ENCODE measurements at regions not wholly inside any gene's neighbourhood (a gene's known extent, or its start where the extent isn't known, plus 50 kb on each side); places are given as distances from the start of the nearest gene placed in this dataset.

DNA sequence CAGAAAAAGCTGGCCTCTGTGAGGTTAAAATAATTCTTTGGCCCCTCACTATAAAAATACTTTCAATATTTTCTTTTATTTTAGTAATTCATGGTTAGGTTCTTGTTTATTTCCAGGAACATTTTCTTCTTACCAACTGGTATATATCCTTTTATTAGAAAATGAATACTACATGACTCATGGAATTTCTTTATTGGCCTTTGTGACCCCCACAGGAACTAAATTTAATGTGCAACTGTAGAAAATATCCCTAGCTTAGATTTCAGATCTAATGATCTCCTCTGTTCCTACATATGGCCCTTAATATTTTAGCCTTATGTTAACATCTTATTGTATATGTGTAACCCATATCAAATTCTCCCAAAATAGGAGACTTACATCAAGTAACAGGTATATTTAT, 429.9 kb downstream of the NR2F1-AS1 start:
- TF ChIP-seq, protein P1, sequence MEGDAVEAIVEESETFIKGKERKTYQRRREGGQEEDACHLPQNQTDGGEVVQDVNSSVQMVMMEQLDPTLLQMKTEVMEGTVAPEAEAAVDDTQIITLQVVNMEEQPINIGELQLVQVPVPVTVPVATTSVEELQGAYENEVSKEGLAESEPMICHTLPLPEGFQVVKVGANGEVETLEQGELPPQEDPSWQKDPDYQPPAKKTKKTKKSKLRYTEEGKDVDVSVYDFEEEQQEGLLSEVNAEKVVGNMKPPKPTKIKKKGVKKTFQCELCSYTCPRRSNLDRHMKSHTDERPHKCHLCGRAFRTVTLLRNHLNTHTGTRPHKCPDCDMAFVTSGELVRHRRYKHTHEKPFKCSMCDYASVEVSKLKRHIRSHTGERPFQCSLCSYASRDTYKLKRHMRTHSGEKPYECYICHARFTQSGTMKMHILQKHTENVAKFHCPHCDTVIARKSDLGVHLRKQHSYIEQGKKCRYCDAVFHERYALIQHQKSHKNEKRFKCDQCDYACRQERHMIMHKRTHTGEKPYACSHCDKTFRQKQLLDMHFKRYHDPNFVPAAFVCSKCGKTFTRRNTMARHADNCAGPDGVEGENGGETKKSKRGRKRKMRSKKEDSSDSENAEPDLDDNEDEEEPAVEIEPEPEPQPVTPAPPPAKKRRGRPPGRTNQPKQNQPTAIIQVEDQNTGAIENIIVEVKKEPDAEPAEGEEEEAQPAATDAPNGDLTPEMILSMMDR (IDR thresholded peaks at IDR 0.05), result no peak
- TF ChIP-seq POLR2A (IDR thresholded peaks at IDR 0.05), result no peak

Measured in thyroid gland (tissue), 4 donors.